ENCODE measurements at regions not wholly inside any gene's neighbourhood (a gene's known extent, or its start where the extent isn't known, plus 50 kb on each side); places are given as distances from the start of the nearest gene placed in this dataset.

GRCh38 chr22:49492741-49493251 is 334.9 kb downstream of the BRD1 start:
- Histone ChIP-seq H3K27me3 (ENCODE audit: control insufficient read depth in 2 of 2, insufficient read depth in 2 of 2, low read length in 2 of 2) (no peaks in the 10 kb centered on the region), H3K9me3 (ENCODE audit: control insufficient read depth in 2 of 2, low read length in 2 of 2) (no peaks in the 10 kb centered on the region), H3K36me3 (ENCODE audit: control insufficient read depth in 2 of 2, insufficient read depth in 2 of 2, low read length in 2 of 2) (no peaks in the 10 kb centered on the region)

GRCh38 chr22:49492308-49492707 is 335.4 kb downstream of the BRD1 start:
- Histone ChIP-seq H3K9me3 (ENCODE audit: control insufficient read depth in 2 of 2, low read length in 2 of 2) (no peaks in the 10 kb centered on the region), H3K27me3 (ENCODE audit: control insufficient read depth in 2 of 2, insufficient read depth in 2 of 2, low read length in 2 of 2) (no peaks in the 10 kb centered on the region), H3K27ac (ENCODE audit: low read depth in 2 of 2, low read length in 2 of 2) (no peak overlapping the region), H3K36me3 (ENCODE audit: control insufficient read depth in 2 of 2, insufficient read depth in 2 of 2, low read length in 2 of 2) (no peaks in the 10 kb centered on the region), H3K4me1 (ENCODE audit: control insufficient read depth in 2 of 2, insufficient read depth in 2 of 2, low read length in 2 of 2) (no peaks in the 10 kb centered on the region), H3K9ac (ENCODE audit: low read depth in 1 of 2, low read length in 2 of 2) (no peak overlapping the region), H3K4me3 (ENCODE audit: low read length in 2 of 2) (no peak overlapping the region)

More at GRCh38 chr22:49492741-49493251, 334.9 kb downstream of the BRD1 start:
- H3K27ac ChIP-seq (ENCODE audit: low read depth in 2 of 2, low read length in 2 of 2): no peak overlapping the region
- H3K4me1 ChIP-seq (ENCODE audit: control insufficient read depth in 2 of 2, insufficient read depth in 2 of 2, low read length in 2 of 2): no peaks in the 10 kb centered on the region
- no peak overlapping the region for H3K9ac ChIP-seq (ENCODE audit: low read depth in 1 of 2, low read length in 2 of 2)
- H3K4me3 ChIP-seq (ENCODE audit: low read length in 2 of 2): no peak overlapping the region

GRCh38 chr22:49491726-49492125 is 335.9 kb downstream of the BRD1 start:
- Histone ChIP-seq H3K9me3 (ENCODE audit: control insufficient read depth in 2 of 2, low read length in 2 of 2) (no peaks in the 10 kb centered on the region), H3K27ac (ENCODE audit: low read depth in 2 of 2, low read length in 2 of 2) (no peak overlapping the region), H3K9ac (ENCODE audit: low read depth in 1 of 2, low read length in 2 of 2) (no peak overlapping the region), H3K27me3 (ENCODE audit: control insufficient read depth in 2 of 2, insufficient read depth in 2 of 2, low read length in 2 of 2) (no peaks in the 10 kb centered on the region), H3K36me3 (ENCODE audit: control insufficient read depth in 2 of 2, insufficient read depth in 2 of 2, low read length in 2 of 2) (no peaks in the 10 kb centered on the region), H3K4me1 (ENCODE audit: control insufficient read depth in 2 of 2, insufficient read depth in 2 of 2, low read length in 2 of 2) (no peaks in the 10 kb centered on the region), H3K4me3 (ENCODE audit: low read length in 2 of 2) (no peak overlapping the region)

GRCh38 chr22:49491221-49491635 is 336.4 kb downstream of the BRD1 start:
- Histone ChIP-seq H3K36me3 (ENCODE audit: control insufficient read depth in 2 of 2, insufficient read depth in 2 of 2, low read length in 2 of 2) (no peaks in the 10 kb centered on the region), H3K27me3 (ENCODE audit: control insufficient read depth in 2 of 2, insufficient read depth in 2 of 2, low read length in 2 of 2) (no peaks in the 10 kb centered on the region), H3K4me1 (ENCODE audit: control insufficient read depth in 2 of 2, insufficient read depth in 2 of 2, low read length in 2 of 2) (no peaks in the 10 kb centered on the region), H3K9me3 (ENCODE audit: control insufficient read depth in 2 of 2, low read length in 2 of 2) (no peaks in the 10 kb centered on the region), H3K4me3 (ENCODE audit: low read length in 2 of 2) (no peak overlapping the region), H3K9ac (ENCODE audit: low read depth in 1 of 2, low read length in 2 of 2) (no peak overlapping the region), H3K27ac (ENCODE audit: low read depth in 2 of 2, low read length in 2 of 2) (no peak overlapping the region)

GRCh38 chr22:49490692-49491091 is 337.0 kb downstream of the BRD1 start:
- H3K4me1 ChIP-seq (ENCODE audit: control insufficient read depth in 2 of 2, insufficient read depth in 2 of 2, low read length in 2 of 2): no peaks in the 10 kb centered on the region

GRCh38 chr22:49489821-49490220 is 337.9 kb downstream of the BRD1 start:
- H3K9me3 ChIP-seq (ENCODE audit: control insufficient read depth in 2 of 2, low read length in 2 of 2): no peaks in the 10 kb centered on the region
- H3K27ac ChIP-seq (ENCODE audit: low read depth in 2 of 2, low read length in 2 of 2): no peak overlapping the region
- H3K4me1 ChIP-seq (ENCODE audit: control insufficient read depth in 2 of 2, insufficient read depth in 2 of 2, low read length in 2 of 2): no peaks in the 10 kb centered on the region

More at GRCh38 chr22:49490692-49491091, 337.0 kb downstream of the BRD1 start:
- Histone ChIP-seq H3K36me3 (ENCODE audit: control insufficient read depth in 2 of 2, insufficient read depth in 2 of 2, low read length in 2 of 2) (no peaks in the 10 kb centered on the region), H3K27ac (ENCODE audit: low read depth in 2 of 2, low read length in 2 of 2) (no peak overlapping the region), H3K4me3 (ENCODE audit: low read length in 2 of 2) (no peak overlapping the region), H3K9ac (ENCODE audit: low read depth in 1 of 2, low read length in 2 of 2) (no peak overlapping the region), H3K27me3 (ENCODE audit: control insufficient read depth in 2 of 2, insufficient read depth in 2 of 2, low read length in 2 of 2) (no peaks in the 10 kb centered on the region), H3K9me3 (ENCODE audit: control insufficient read depth in 2 of 2, low read length in 2 of 2) (no peaks in the 10 kb centered on the region)

GRCh38 chr22:49488943-49489342 is 338.7 kb downstream of the BRD1 start:
- Histone ChIP-seq H3K9ac (ENCODE audit: low read depth in 1 of 2, low read length in 2 of 2) (no peak overlapping the region), H3K4me1 (ENCODE audit: control insufficient read depth in 2 of 2, insufficient read depth in 2 of 2, low read length in 2 of 2) (no peaks in the 10 kb centered on the region), H3K27ac (ENCODE audit: low read depth in 2 of 2, low read length in 2 of 2) (no peak overlapping the region), H3K36me3 (ENCODE audit: control insufficient read depth in 2 of 2, insufficient read depth in 2 of 2, low read length in 2 of 2) (no peaks in the 10 kb centered on the region), H3K27me3 (ENCODE audit: control insufficient read depth in 2 of 2, insufficient read depth in 2 of 2, low read length in 2 of 2) (no peaks in the 10 kb centered on the region), H3K9me3 (ENCODE audit: control insufficient read depth in 2 of 2, low read length in 2 of 2) (no peaks in the 10 kb centered on the region), H3K4me3 (ENCODE audit: low read length in 2 of 2) (no peak overlapping the region)

More at GRCh38 chr22:49489821-49490220, 337.9 kb downstream of the BRD1 start:
- H3K36me3 ChIP-seq (ENCODE audit: control insufficient read depth in 2 of 2, insufficient read depth in 2 of 2, low read length in 2 of 2): no peaks in the 10 kb centered on the region
- H3K9ac ChIP-seq (ENCODE audit: low read depth in 1 of 2, low read length in 2 of 2): no peak overlapping the region
- H3K4me3 ChIP-seq (ENCODE audit: low read length in 2 of 2): no peak overlapping the region
- H3K27me3 ChIP-seq (ENCODE audit: control insufficient read depth in 2 of 2, insufficient read depth in 2 of 2, low read length in 2 of 2): no peaks in the 10 kb centered on the region

GRCh38 chr22:49487950-49488349 is 339.7 kb downstream of the BRD1 start:
- Histone ChIP-seq H3K27ac (ENCODE audit: low read depth in 2 of 2, low read length in 2 of 2) (no peak overlapping the region), H3K9me3 (ENCODE audit: control insufficient read depth in 2 of 2, low read length in 2 of 2) (no peaks in the 10 kb centered on the region), H3K4me3 (ENCODE audit: low read length in 2 of 2) (no peak overlapping the region), H3K4me1 (ENCODE audit: control insufficient read depth in 2 of 2, insufficient read depth in 2 of 2, low read length in 2 of 2) (no peaks in the 10 kb centered on the region), H3K36me3 (ENCODE audit: control insufficient read depth in 2 of 2, insufficient read depth in 2 of 2, low read length in 2 of 2) (no peaks in the 10 kb centered on the region), H3K9ac (ENCODE audit: low read depth in 1 of 2, low read length in 2 of 2) (no peak overlapping the region), H3K27me3 (ENCODE audit: control insufficient read depth in 2 of 2, insufficient read depth in 2 of 2, low read length in 2 of 2) (no peaks in the 10 kb centered on the region)

GRCh38 chr22:49486225-49486624 is 341.4 kb downstream of the BRD1 start:
- no peak overlapping the region for H3K9ac ChIP-seq (ENCODE audit: low read depth in 1 of 2, low read length in 2 of 2)
- no peaks in the 10 kb centered on the region for H3K4me1 ChIP-seq (ENCODE audit: control insufficient read depth in 2 of 2, insufficient read depth in 2 of 2, low read length in 2 of 2)
- no peak overlapping the region for H3K27ac ChIP-seq (ENCODE audit: low read depth in 2 of 2, low read length in 2 of 2)
- H3K4me3 ChIP-seq (ENCODE audit: low read length in 2 of 2): no peak overlapping the region
- H3K27me3 ChIP-seq (ENCODE audit: control insufficient read depth in 2 of 2, insufficient read depth in 2 of 2, low read length in 2 of 2): peaks cover 0 to 4% of the 10 kb centered on the region in 2 donors
- H3K36me3 ChIP-seq (ENCODE audit: control insufficient read depth in 2 of 2, insufficient read depth in 2 of 2, low read length in 2 of 2): no peaks in the 10 kb centered on the region
- no peaks in the 10 kb centered on the region for H3K9me3 ChIP-seq (ENCODE audit: control insufficient read depth in 2 of 2, low read length in 2 of 2)

- Histone ChIP-seq H3K4me3 (ENCODE audit: low read length in 2 of 2) (no peak overlapping the region), H3K27me3 (ENCODE audit: control insufficient read depth in 2 of 2, insufficient read depth in 2 of 2, low read length in 2 of 2) (peaks cover 0 to 4% of the 10 kb centered on the region in 2 donors), H3K9ac (ENCODE audit: low read depth in 1 of 2, low read length in 2 of 2) (no peak overlapping the region), H3K27ac (ENCODE audit: low read depth in 2 of 2, low read length in 2 of 2) (no peak overlapping the region), H3K36me3 (ENCODE audit: control insufficient read depth in 2 of 2, insufficient read depth in 2 of 2, low read length in 2 of 2) (no peaks in the 10 kb centered on the region), H3K4me1 (ENCODE audit: control insufficient read depth in 2 of 2, insufficient read depth in 2 of 2, low read length in 2 of 2) (no peaks in the 10 kb centered on the region), H3K9me3 (ENCODE audit: control insufficient read depth in 2 of 2, low read length in 2 of 2) (no peaks in the 10 kb centered on the region)
Observed at GRCh38 chr22:49483946-49484345, 343.7 kb downstream of the BRD1 start.
